ENCODE measurements at regions not wholly inside any gene's neighbourhood (a gene's known extent, or its start where the extent isn't known, plus 50 kb on each side); places are given as distances from the start of the nearest gene placed in this dataset.
"Not testable (repeated sequence)": the region's sequence is repeated elsewhere in the genome, so short reads cannot be mapped to it uniquely, and the experiment has no call there.

DNA sequence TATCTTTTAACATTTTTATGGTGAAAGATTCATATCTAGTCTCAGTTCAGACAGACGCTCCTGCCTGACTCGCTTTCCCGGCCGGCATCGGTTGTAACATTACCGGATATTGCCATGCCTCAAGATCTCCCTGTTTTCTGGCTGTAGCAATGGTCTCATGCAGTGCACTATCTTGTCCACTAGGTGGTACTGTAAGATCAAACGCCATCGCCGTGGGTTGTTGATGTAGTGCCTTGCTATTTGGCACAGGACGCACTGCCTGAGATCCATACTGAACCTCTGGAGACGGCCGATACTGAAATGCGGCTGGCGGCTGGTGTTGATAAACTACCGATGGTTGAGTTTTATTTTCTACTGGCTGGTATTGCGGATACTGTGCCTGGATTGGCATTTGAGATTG, 75.9 kb upstream of the ZNF195 start:
- not testable (repeated sequence) for H3K79me2 ChIP-seq (ENCODE audit: low read depth); H3K36me3 ChIP-seq; H3K4me3 Mint-ChIP-seq; H3K4me1 ChIP-seq; H3K36me3 Mint-ChIP-seq; H3K9me3 Mint-ChIP-seq; H3K9me3 ChIP-seq (ENCODE audit: low read depth); H3K27ac Mint-ChIP-seq; H3K27me3 Mint-ChIP-seq (ENCODE audit: insufficient read depth, low read depth); H4K20me1 ChIP-seq (ENCODE audit: low read depth); H3K4me3 ChIP-seq; H3K27ac ChIP-seq; H3K4me1 Mint-ChIP-seq; H3F3A ChIP-seq (ENCODE audit: low read depth); H3K9ac ChIP-seq
- DNase-seq (ENCODE audit: low spot score), result peak; percentile 74
- peaks cover 14% of the 10 kb centered on the region for H3K27me3 ChIP-seq
- H3K4me2 ChIP-seq, result peak overlapping the region; percentile 15
- TF ChIP-seq, protein P1, sequence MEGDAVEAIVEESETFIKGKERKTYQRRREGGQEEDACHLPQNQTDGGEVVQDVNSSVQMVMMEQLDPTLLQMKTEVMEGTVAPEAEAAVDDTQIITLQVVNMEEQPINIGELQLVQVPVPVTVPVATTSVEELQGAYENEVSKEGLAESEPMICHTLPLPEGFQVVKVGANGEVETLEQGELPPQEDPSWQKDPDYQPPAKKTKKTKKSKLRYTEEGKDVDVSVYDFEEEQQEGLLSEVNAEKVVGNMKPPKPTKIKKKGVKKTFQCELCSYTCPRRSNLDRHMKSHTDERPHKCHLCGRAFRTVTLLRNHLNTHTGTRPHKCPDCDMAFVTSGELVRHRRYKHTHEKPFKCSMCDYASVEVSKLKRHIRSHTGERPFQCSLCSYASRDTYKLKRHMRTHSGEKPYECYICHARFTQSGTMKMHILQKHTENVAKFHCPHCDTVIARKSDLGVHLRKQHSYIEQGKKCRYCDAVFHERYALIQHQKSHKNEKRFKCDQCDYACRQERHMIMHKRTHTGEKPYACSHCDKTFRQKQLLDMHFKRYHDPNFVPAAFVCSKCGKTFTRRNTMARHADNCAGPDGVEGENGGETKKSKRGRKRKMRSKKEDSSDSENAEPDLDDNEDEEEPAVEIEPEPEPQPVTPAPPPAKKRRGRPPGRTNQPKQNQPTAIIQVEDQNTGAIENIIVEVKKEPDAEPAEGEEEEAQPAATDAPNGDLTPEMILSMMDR (IDR thresholded peaks at IDR 0.05), result peak; percentile 71
- peak overlapping the region; percentile 22 for H2AFZ ChIP-seq (replicated peaks)

DNA sequence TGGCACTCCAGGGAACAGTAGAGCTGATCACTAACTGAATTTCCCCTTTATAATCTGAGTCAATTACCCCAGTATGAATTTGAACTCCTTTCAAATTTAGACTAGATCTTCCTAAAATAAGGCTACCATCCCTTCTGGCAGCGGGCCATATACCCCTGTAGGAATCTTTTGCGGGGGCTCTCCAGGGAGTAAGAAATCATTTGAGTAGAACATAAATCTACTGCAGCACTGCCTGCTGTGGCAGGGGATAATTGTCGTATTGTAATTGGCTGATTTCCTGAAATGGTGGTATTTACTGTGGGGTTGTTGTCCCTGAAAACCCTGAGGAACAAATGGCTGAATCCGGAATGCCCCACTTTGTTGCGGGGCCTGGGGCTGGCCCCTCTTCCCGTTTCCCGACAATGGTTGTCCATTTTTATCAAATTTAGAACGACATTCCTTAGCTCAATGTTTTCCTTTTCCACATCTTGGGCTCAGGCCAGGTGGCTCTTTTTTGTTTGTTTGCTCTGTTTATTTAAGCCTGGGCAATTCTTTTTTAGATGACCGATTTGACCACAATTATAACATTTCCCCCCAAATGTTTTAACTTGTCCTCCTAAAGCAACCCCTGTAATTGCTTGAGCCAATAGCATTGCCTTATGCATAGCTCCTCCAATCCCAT, 74.8 kb upstream of the ZNF195 start:
- not testable (repeated sequence) for H3K9me3 ChIP-seq (ENCODE audit: low read depth); H3K9me3 Mint-ChIP-seq; H3K4me3 ChIP-seq; H3K36me3 ChIP-seq; H3K79me2 ChIP-seq (ENCODE audit: low read depth); H3K4me1 ChIP-seq; H3K27ac Mint-ChIP-seq; H3K4me1 Mint-ChIP-seq; H3K9ac ChIP-seq; H4K20me1 ChIP-seq (ENCODE audit: low read depth); H3K4me2 ChIP-seq; H3K36me3 Mint-ChIP-seq; H3K27me3 Mint-ChIP-seq (ENCODE audit: insufficient read depth, low read depth); DNase-seq (ENCODE audit: low spot score); H3K4me3 Mint-ChIP-seq; H3K27ac ChIP-seq; H3F3A ChIP-seq (ENCODE audit: low read depth); H2AFZ ChIP-seq (replicated peaks)
- peaks cover 14% of the 10 kb centered on the region for H3K27me3 ChIP-seq

- H3K4me1 Mint-ChIP-seq; H3K27ac ChIP-seq; H3K4me1 ChIP-seq; H4K20me1 ChIP-seq (ENCODE audit: low read depth); H3K4me3 Mint-ChIP-seq; H3K4me3 ChIP-seq; H3K9me3 ChIP-seq (ENCODE audit: low read depth); H3K79me2 ChIP-seq (ENCODE audit: low read depth); H3K36me3 ChIP-seq; H3K27ac Mint-ChIP-seq; H3K36me3 Mint-ChIP-seq; H2AFZ ChIP-seq (replicated peaks); H3K4me2 ChIP-seq; H3K9me3 Mint-ChIP-seq; H3F3A ChIP-seq (ENCODE audit: low read depth); H3K27me3 Mint-ChIP-seq (ENCODE audit: insufficient read depth, low read depth); DNase-seq (ENCODE audit: low spot score); H3K9ac ChIP-seq: not testable (repeated sequence)
- H3K27me3 ChIP-seq, result peaks cover 14% of the 10 kb centered on the region
Observed at GRCh38 chr11:3450822-3451221, 71.9 kb upstream of the ZNF195 start.

- not testable (repeated sequence) for H3K4me1 ChIP-seq; H3K9me3 ChIP-seq (ENCODE audit: low read depth); H3K4me3 Mint-ChIP-seq; H3K27me3 Mint-ChIP-seq (ENCODE audit: insufficient read depth, low read depth); H3K4me1 Mint-ChIP-seq; DNase-seq (ENCODE audit: low spot score); H3K36me3 ChIP-seq; H3F3A ChIP-seq (ENCODE audit: low read depth); H3K4me3 ChIP-seq; H3K9me3 Mint-ChIP-seq; H3K27ac ChIP-seq; H3K9ac ChIP-seq; H4K20me1 ChIP-seq (ENCODE audit: low read depth); H3K4me2 ChIP-seq; H3K36me3 Mint-ChIP-seq; H2AFZ ChIP-seq (replicated peaks); H3K27ac Mint-ChIP-seq; H3K27me3 ChIP-seq; H3K79me2 ChIP-seq (ENCODE audit: low read depth)
Observed at GRCh38 chr11:3445535-3445934, 66.6 kb upstream of the ZNF195 start.

DNA sequence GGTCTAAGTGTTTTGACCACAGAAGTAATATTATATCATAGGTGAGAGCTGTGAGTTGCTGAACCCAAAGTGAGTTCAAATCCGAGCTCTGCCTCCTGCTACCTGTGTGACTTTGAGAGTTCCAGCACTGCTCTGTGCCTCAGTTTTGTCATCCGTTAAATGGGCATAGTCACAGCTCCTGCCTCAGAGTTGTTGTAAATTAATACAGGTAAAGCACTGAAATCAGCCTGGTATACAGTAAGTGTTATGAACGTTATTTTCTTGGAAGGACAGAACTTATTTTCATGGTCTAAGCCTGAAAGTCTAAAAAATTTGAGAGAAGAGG, 65.4 kb upstream of the ZNF195 start:
- H3K36me3 ChIP-seq; DNase-seq (ENCODE audit: low spot score); H3K4me1 ChIP-seq; H3K4me2 ChIP-seq; H3K9me3 Mint-ChIP-seq; H3K27ac ChIP-seq; H4K20me1 ChIP-seq (ENCODE audit: low read depth); H3K36me3 Mint-ChIP-seq; H3K79me2 ChIP-seq (ENCODE audit: low read depth); H3K4me1 Mint-ChIP-seq; H3K9ac ChIP-seq; H3K27me3 ChIP-seq; H3K4me3 ChIP-seq; H3K27ac Mint-ChIP-seq; H3K9me3 ChIP-seq (ENCODE audit: low read depth); H2AFZ ChIP-seq (replicated peaks); H3F3A ChIP-seq (ENCODE audit: low read depth); H3K4me3 Mint-ChIP-seq: not testable (repeated sequence)
- peaks cover 11% of the 10 kb centered on the region for H3K27me3 Mint-ChIP-seq (ENCODE audit: insufficient read depth, low read depth)

DNA sequence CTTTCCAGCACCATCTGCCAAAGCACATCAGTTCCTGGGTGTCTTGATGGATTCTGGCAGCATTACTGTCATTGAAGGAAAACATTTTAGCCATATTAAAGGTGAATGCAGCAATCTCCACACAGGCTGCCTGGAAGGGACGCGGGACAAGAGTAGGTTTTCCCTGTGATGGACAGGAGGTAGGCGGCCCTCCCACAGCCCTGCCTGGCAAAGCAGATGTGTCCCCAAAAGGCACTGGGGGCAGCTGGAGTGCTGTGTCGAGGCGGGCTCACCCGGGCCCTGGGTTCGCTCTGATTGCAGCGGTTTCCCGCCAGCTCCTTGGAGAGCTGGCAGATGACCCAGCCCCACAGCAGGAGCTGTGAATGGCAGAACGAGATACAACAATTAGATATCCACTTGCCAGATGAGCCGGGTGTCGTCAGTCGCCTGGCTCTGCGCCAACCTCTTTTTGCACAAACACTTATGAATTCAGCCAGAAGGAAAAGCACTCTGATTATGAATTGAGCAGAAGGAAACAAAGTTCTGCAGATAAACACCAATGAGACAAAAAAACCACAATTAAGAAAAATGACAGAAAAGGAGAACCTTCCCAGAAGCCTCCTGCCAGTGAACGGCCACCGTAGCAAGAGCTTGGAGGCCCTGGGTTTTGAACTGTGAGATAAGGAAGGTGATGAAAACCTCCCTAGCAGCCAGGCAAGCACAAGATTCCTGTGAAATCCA, 64.9 kb upstream of the ZNF195 start:
- H3K4me3 Mint-ChIP-seq, result peak overlapping the region; percentile 30
- not testable (repeated sequence) for H3K36me3 Mint-ChIP-seq; DNase-seq (ENCODE audit: low spot score); H3K27ac Mint-ChIP-seq; H3K27me3 ChIP-seq; H3K4me1 Mint-ChIP-seq; H3K9ac ChIP-seq; H3K9me3 Mint-ChIP-seq; H3K79me2 ChIP-seq (ENCODE audit: low read depth); H3K27ac ChIP-seq; H4K20me1 ChIP-seq (ENCODE audit: low read depth); H3K4me3 ChIP-seq; H3F3A ChIP-seq (ENCODE audit: low read depth); H3K36me3 ChIP-seq; H2AFZ ChIP-seq (replicated peaks); H3K4me2 ChIP-seq; H3K4me1 ChIP-seq; H3K9me3 ChIP-seq (ENCODE audit: low read depth)
- peaks cover 11% of the 10 kb centered on the region for H3K27me3 Mint-ChIP-seq (ENCODE audit: insufficient read depth, low read depth)

GRCh38 chr11:3437441-3437840, 58.5 kb upstream of the ZNF195 start:
- not testable (repeated sequence) for H3K27me3 ChIP-seq; H3K9me3 Mint-ChIP-seq; H3K27ac Mint-ChIP-seq; H4K20me1 ChIP-seq (ENCODE audit: low read depth); H3K36me3 ChIP-seq; H3F3A ChIP-seq (ENCODE audit: low read depth); H3K4me1 Mint-ChIP-seq; H2AFZ ChIP-seq (replicated peaks); H3K9ac ChIP-seq; H3K36me3 Mint-ChIP-seq; H3K9me3 ChIP-seq (ENCODE audit: low read depth); DNase-seq (ENCODE audit: low spot score); H3K4me1 ChIP-seq; H3K27me3 Mint-ChIP-seq (ENCODE audit: insufficient read depth, low read depth); H3K4me2 ChIP-seq; H3K4me3 ChIP-seq; H3K79me2 ChIP-seq (ENCODE audit: low read depth); H3K27ac ChIP-seq; H3K4me3 Mint-ChIP-seq
